Spleen (tissue), 7 donors: ENCODE measurements at regions not wholly inside any gene's neighbourhood (a gene's known extent, or its start where the extent isn't known, plus 50 kb on each side); places are given as distances from the start of the nearest gene placed in this dataset.
"Not testable (repeated sequence)": the region's sequence is repeated elsewhere in the genome, so short reads cannot be mapped to it uniquely, and the experiment has no call there.

ENCODE experiments used
- POLR2A ChIP-seq, 3 donors: fragments of 450-650 bp; IDR thresholded peaks; one replicate each; pipeline ENCODE4 v1.5.1; 2017; ENCODE audit warnings: antibody characterized with exemption in 3 of 3, mild to moderate bottlenecking in 1 of 3
- POLR2AphosphoS5 ChIP-seq, 3 donors: sonication (generic); formaldehyde crosslinking; IDR thresholded peaks; one replicate each; pipeline ENCODE4 v1.5.1; 2017; ENCODE audit warnings: antibody characterized with exemption in 3 of 3
- TF ChIP-seq, protein P1 (sequence below), 11 experiments: fragments of 200-600 bp in 7 of 11; fragments of 450-650 bp in 4 of 11; sonication (generic) in 4 of 11; IDR thresholded peaks in 8 of 11; conservative IDR thresholded peaks in 3 of 11; 1 replicate in 7 of 11; 2 replicates in 4 of 11; pipeline versions ENCODE4 v1.4.0 to v1.8.0; 2016 to 2021; ENCODE audit warnings: antibody characterized with exemption in 11 of 11, inconsistent platforms in 4 of 11, mild to moderate bottlenecking in 1 of 11
- donor health status: DM: no; HTN: no; CAD: no; lungs with moderate emphysema.
- donor health status: DM: no; HTN: no; CAD: no.
- donor health status: DM: no; HTN: no; CAD: no.

DNA sequence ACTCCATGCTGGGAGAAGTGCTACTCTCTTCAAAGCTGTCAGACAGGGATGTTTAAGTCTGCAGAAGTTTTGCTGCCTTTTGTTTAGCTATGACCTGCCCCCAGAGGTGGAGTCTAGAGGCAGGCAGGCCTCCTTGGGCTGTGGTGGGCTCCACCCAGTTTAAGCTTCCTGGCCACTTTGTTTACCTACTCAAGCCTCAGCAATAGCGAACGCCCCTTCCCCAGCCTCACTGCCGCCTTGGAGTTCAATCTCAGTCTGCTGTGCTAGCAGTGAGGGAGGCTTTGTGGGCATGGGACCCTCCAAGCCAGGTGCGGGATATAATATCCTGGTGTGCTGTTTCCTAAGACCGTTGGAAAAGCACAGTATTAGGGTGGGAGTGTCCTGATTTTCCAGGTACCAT, 715.9 kb downstream of the IPMK start:
- TF ChIP-seq, protein P1, sequence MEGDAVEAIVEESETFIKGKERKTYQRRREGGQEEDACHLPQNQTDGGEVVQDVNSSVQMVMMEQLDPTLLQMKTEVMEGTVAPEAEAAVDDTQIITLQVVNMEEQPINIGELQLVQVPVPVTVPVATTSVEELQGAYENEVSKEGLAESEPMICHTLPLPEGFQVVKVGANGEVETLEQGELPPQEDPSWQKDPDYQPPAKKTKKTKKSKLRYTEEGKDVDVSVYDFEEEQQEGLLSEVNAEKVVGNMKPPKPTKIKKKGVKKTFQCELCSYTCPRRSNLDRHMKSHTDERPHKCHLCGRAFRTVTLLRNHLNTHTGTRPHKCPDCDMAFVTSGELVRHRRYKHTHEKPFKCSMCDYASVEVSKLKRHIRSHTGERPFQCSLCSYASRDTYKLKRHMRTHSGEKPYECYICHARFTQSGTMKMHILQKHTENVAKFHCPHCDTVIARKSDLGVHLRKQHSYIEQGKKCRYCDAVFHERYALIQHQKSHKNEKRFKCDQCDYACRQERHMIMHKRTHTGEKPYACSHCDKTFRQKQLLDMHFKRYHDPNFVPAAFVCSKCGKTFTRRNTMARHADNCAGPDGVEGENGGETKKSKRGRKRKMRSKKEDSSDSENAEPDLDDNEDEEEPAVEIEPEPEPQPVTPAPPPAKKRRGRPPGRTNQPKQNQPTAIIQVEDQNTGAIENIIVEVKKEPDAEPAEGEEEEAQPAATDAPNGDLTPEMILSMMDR (IDR thresholded peaks at IDR 0.05 in 8 of 11, conservative IDR thresholded peaks at IDR 0.05 in 3 of 11): not testable (repeated sequence)
- TF ChIP-seq POLR2A, POLR2AphosphoS5 (IDR thresholded peaks at IDR 0.05): not testable (repeated sequence)
